ENCODE measurements at regions not wholly inside any gene's neighbourhood (a gene's known extent, or its start where the extent isn't known, plus 50 kb on each side); places are given as distances from the start of the nearest gene placed in this dataset.
"Not testable (repeated sequence)": the region's sequence is repeated elsewhere in the genome, so short reads cannot be mapped to it uniquely, and the experiment has no call there.

- Mint-ChIP-seq H3K4me3 (ENCODE audit: unreplicated experiment) (no peak overlapping the region), H3K27me3 (ENCODE audit: insufficient read depth, unreplicated experiment) (no peaks in the 10 kb centered on the region), H3K27ac (ENCODE audit: unreplicated experiment) (no peak overlapping the region), H3K9me3 (ENCODE audit: unreplicated experiment) (no peaks in the 10 kb centered on the region), H3K4me1 (ENCODE audit: low read depth, unreplicated experiment) (no peaks in the 10 kb centered on the region), H3K36me3 (ENCODE audit: insufficient read depth, unreplicated experiment) (no peaks in the 10 kb centered on the region)
- POLR2A ChIA-PET, result no interaction called here
- H3K36me3 ChIP-seq (ENCODE audit: control insufficient read depth, insufficient read depth, low read length), result no peaks in the 10 kb centered on the region
- no peaks in the 10 kb centered on the region for H3K4me1 ChIP-seq
- no peaks in the 10 kb centered on the region for H3K9me3 ChIP-seq
- intact Hi-C loops (cut with micrococcal nuclease; ENCODE audit: unreplicated experiment), result no loop called here
- CTCF ChIA-PET, result no interaction called here
- TF ChIP-seq CTCF (IDR thresholded peaks at IDR 0.05; ENCODE audit: insufficient read depth in 1 of 2, low read depth in 1 of 2, low read length in 1 of 2, severe bottlenecking in 1 of 2, unreplicated experiment in 1 of 2), result no peak
- no peak for DNase-seq
- no peaks in the 10 kb centered on the region for H3K27me3 ChIP-seq (replicated peaks; ENCODE audit: control insufficient read depth, insufficient read depth, low read length)
- no TSS peak for BruUV-seq (replicated peaks)
- H3K4me3 ChIP-seq (ENCODE audit: low read depth, low read length), result no peak overlapping the region
Measured at GRCh38 chr6:76942203-76942966, 520.9 kb downstream of the HTR1B start.

- H3K27me3 Mint-ChIP-seq (ENCODE audit: insufficient read depth, unreplicated experiment), result no peaks in the 10 kb centered on the region
- TF ChIP-seq CTCF (IDR thresholded peaks at IDR 0.05; ENCODE audit: insufficient read depth in 1 of 2, low read depth in 1 of 2, low read length in 1 of 2, severe bottlenecking in 1 of 2, unreplicated experiment in 1 of 2), result no peak
- no peak for DNase-seq
- CTCF ChIA-PET, result no interaction called here
- no peaks in the 10 kb centered on the region for H3K4me1 ChIP-seq
- H3K4me3 ChIP-seq (ENCODE audit: low read depth, low read length), result no peak overlapping the region
- H3K9me3 ChIP-seq, result no peaks in the 10 kb centered on the region
- no peaks in the 10 kb centered on the region for H3K4me1 Mint-ChIP-seq (ENCODE audit: low read depth, unreplicated experiment)
- BruUV-seq (replicated peaks), result no TSS peak
- no peaks in the 10 kb centered on the region for H3K36me3 Mint-ChIP-seq (ENCODE audit: insufficient read depth, unreplicated experiment)
- POLR2A ChIA-PET, result no interaction called here
- intact Hi-C loops (cut with micrococcal nuclease; ENCODE audit: unreplicated experiment), result no loop called here
- H3K36me3 ChIP-seq (ENCODE audit: control insufficient read depth, insufficient read depth, low read length), result no peaks in the 10 kb centered on the region
- H3K9me3 Mint-ChIP-seq (ENCODE audit: unreplicated experiment), result no peaks in the 10 kb centered on the region
- no peaks in the 10 kb centered on the region for H3K27me3 ChIP-seq (replicated peaks; ENCODE audit: control insufficient read depth, insufficient read depth, low read length)
- no peak overlapping the region for H3K27ac Mint-ChIP-seq (ENCODE audit: unreplicated experiment)
- H3K4me3 Mint-ChIP-seq (ENCODE audit: unreplicated experiment), result no peak overlapping the region
Measured at GRCh38 chr6:76940191-76940590, 523.1 kb downstream of the HTR1B start.

GRCh38 chr6:76914737-76915136, 548.6 kb downstream of the HTR1B start:
- DNase-seq, result no peak
- BruUV-seq (replicated peaks), result no TSS peak
- H3K27me3 Mint-ChIP-seq (ENCODE audit: insufficient read depth, unreplicated experiment), result no peaks in the 10 kb centered on the region
- H3K27ac Mint-ChIP-seq (ENCODE audit: unreplicated experiment), result no peak overlapping the region
- no peaks in the 10 kb centered on the region for H3K4me1 ChIP-seq
- no peaks in the 10 kb centered on the region for H3K9me3 Mint-ChIP-seq (ENCODE audit: unreplicated experiment)
- intact Hi-C loops (cut with micrococcal nuclease; ENCODE audit: unreplicated experiment), result no loop called here
- ChIA-PET CTCF (no interaction called here), POLR2A (no interaction called here)
- H3K36me3 ChIP-seq (ENCODE audit: control insufficient read depth, insufficient read depth, low read length), result no peaks in the 10 kb centered on the region
- TF ChIP-seq CTCF (IDR thresholded peaks at IDR 0.05; ENCODE audit: insufficient read depth in 1 of 2, low read depth in 1 of 2, low read length in 1 of 2, severe bottlenecking in 1 of 2, unreplicated experiment in 1 of 2), result no peak
- H3K9me3 ChIP-seq, result no peaks in the 10 kb centered on the region
- H3K27me3 ChIP-seq (replicated peaks; ENCODE audit: control insufficient read depth, insufficient read depth, low read length), result no peaks in the 10 kb centered on the region
- H3K36me3 Mint-ChIP-seq (ENCODE audit: insufficient read depth, unreplicated experiment), result no peaks in the 10 kb centered on the region
- H3K4me3 Mint-ChIP-seq (ENCODE audit: unreplicated experiment), result no peak overlapping the region
- H3K4me1 Mint-ChIP-seq (ENCODE audit: low read depth, unreplicated experiment), result no peaks in the 10 kb centered on the region
- no peak overlapping the region for H3K4me3 ChIP-seq (ENCODE audit: low read depth, low read length)

GRCh38 chr6:76905541-76905940, 557.8 kb downstream of the HTR1B start:
- H3K4me3 Mint-ChIP-seq (ENCODE audit: unreplicated experiment), result peak overlapping the region; percentile 46
- DNase-seq; H3K36me3 Mint-ChIP-seq (ENCODE audit: insufficient read depth, unreplicated experiment); H3K4me1 Mint-ChIP-seq (ENCODE audit: low read depth, unreplicated experiment); H3K4me3 ChIP-seq (ENCODE audit: low read depth, low read length); H3K27me3 Mint-ChIP-seq (ENCODE audit: insufficient read depth, unreplicated experiment); intact Hi-C loops (cut with micrococcal nuclease; ENCODE audit: unreplicated experiment); H3K9me3 ChIP-seq; H3K9me3 Mint-ChIP-seq (ENCODE audit: unreplicated experiment); H3K27me3 ChIP-seq (replicated peaks; ENCODE audit: control insufficient read depth, insufficient read depth, low read length); H3K4me1 ChIP-seq; H3K36me3 ChIP-seq (ENCODE audit: control insufficient read depth, insufficient read depth, low read length); POLR2A ChIA-PET; CTCF ChIA-PET; BruUV-seq (replicated peaks); H3K27ac Mint-ChIP-seq (ENCODE audit: unreplicated experiment): not testable (repeated sequence)
